Fibroblast of villous mesenchyme (primary cell): ENCODE measurements at regions not wholly inside any gene's neighbourhood (a gene's known extent, or its start where the extent isn't known, plus 50 kb on each side); places are given as distances from the start of the nearest gene placed in this dataset.

ENCODE experiments used
- DNase-seq: peaks from one replicate; pipeline ENCODE4 v3.0.0-alpha.2; 2010; ENCODE audit warnings: low read depth
- H3K4me3 ChIP-seq: 2 replicates; pipeline ENCODE4 v1.5.1; 2011; ENCODE audit warnings: low read depth, mild to moderate bottlenecking, low read length
- CTCF ChIP-seq: IDR thresholded peaks from 2 replicates; pipeline ENCODE4 v1.5.1; 2012; ENCODE audit warnings: low read depth, mild to moderate bottlenecking, low read length; ENCODE audit not compliant: insufficient read depth

DNA sequence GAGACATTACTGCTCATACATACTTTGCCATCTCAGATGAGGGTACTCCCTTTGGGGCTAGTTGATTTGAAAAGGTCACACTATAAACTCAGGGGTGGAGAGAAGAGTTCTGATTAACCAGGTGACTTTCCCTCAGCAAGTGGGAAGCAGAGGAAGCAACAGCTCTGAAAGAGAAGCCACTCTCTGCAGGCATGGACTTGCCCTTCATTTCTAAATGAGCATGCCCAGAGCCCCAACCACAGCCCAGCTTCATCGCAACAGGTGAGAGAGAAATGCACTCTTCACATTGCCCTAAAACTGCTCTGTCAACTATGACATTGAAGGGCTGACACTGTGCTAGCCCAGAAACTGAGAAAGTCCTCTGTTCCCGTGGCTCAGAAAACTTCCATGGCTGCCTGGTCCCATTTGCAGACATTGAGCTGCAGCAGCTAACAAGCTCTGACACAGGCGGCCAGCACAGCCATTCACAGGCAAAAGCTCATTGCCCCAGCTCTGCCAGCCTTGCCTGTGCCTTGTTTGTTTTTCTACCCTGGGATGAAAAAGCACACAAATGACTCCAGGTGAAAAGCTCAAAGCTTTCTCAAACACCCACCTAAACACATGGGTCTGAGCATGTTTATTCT lies 419.8 kb upstream of the DYNLRB2 start:
- no peak for DNase-seq
- no peak overlapping the region for H3K4me3 ChIP-seq
- no peak for TF ChIP-seq CTCF

DNA sequence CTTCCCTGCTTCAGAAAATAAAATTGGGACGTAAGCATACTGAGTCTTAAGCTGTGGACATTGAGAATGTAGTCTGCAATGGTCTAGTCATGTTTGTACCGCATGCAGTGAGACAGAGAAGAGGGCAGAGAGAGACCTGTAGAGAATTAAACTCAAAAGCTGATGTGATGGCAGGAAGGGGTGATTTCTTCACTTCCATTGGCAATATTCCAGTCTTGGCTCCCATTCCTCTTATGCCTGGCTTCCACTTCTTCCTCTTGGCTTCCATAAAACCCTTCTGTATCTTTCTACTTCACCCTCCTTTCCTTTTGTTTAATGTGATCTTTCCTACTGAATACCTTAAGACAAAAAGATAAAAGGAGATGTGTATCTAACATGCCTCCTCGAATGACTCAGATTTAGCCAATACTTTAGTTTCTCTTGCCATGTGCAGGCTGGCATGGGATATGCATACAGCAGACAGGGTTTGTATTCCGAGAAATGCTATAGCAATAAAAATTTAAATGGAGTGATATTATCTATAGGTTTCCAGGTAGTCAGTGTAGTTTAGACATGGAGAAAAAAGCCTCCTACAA lies 423.1 kb upstream of the DYNLRB2 start:
- H3K4me3 ChIP-seq = no peak overlapping the region
- no peak for DNase-seq
- no peak for TF ChIP-seq CTCF

- no peak for TF ChIP-seq CTCF
- no peak for DNase-seq
Observed at GRCh38 chr16:80116711-80117110, 424.1 kb upstream of the DYNLRB2 start.

DNA sequence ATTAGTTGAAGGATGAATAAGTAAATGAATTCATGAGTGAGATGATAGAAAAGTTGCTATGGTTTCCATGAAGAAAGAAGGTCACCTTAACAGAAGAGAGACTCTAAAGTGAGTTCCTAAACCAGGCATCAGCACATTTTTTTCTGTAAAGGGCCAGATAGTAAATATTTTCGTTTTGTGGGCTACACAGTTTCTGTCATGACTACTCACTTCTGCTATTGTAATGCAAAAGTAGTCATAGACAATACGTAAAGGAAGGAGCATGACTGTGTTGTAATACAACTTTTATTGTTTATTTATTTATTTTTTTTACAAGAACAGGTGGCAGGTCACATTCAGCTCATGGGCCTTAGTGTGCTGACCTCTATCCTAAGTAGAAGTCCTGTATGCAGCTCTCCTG lies 426.1 kb upstream of the DYNLRB2 start:
- no peak for TF ChIP-seq CTCF
- no peak for DNase-seq
- no peak overlapping the region for H3K4me3 ChIP-seq

More at GRCh38 chr16:80116711-80117110, 424.1 kb upstream of the DYNLRB2 start:
- no peak overlapping the region for H3K4me3 ChIP-seq

- no peak for DNase-seq
- no peak overlapping the region for H3K4me3 ChIP-seq
- TF ChIP-seq CTCF = no peak
Observed at GRCh38 chr16:80113873-80114574, 426.8 kb upstream of the DYNLRB2 start.

DNA sequence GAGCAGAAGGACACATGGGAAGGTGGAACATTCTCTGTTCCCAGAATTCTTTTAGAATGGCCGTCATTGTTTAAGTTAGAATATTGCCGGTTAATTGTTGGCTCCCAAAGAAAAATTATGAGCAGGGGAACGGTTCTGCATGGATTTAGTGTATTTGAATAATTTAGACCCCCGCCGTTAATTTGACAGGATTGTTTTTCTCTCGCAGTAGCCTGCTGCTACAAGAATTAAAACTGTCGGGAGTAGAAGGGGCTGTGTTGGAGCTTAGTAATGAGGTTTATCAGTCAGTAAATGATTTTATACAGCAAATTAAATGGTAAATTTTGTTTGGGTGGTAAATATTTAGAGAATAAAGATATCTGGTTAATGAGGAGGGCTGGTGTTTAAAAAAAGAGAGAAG lies 431.2 kb upstream of the DYNLRB2 start:
- DNase-seq = no peak
- no peak for TF ChIP-seq CTCF
- H3K4me3 ChIP-seq = no peak overlapping the region

DNA sequence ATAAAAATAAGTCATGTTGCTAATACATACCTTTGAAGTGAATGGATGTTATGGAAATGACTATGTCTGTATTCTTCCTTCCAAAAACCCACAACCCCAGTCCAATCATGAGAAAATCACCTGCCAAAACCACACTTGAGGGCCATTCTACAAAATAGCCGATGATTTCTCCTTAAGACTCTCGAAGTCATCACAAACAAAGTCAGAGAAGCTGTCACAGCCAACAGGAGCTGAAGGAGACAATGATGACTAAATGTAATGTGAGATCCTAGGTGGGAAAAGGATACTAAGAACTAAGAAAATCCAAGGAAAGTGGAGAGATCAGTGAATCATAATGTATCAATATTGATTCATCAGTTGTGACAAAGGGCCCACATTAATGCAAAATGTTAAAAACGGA lies 432.9 kb upstream of the DYNLRB2 start:
- TF ChIP-seq CTCF = no peak
- DNase-seq = no peak
- H3K4me3 ChIP-seq = no peak overlapping the region
